Spinal cord (tissue), 9 donors: ENCODE measurements at regions not wholly inside any gene's neighbourhood (a gene's known extent, or its start where the extent isn't known, plus 50 kb on each side); places are given as distances from the start of the nearest gene placed in this dataset.

ENCODE experiments used
- DNase-seq, 6 donors: peaks; one replicate each; pipeline versions ENCODE4 v3.0.0 to v3.0.0-alpha.2; 2013 to 2015; ENCODE audit warnings: low spot score in 6 of 6, low read depth in 4 of 6
- H3K27ac ChIP-seq: one replicate; pipeline ENCODE4 v1.5.1; 2013; ENCODE audit warnings: low read depth, low read length, control low read depth
- H3K27me3 ChIP-seq: one replicate; pipeline ENCODE4 v1.6.1; 2013; ENCODE audit warnings: low read length; ENCODE audit not compliant: control insufficient read depth, insufficient read depth
- H3K36me3 ChIP-seq: one replicate; pipeline ENCODE4 v1.6.1; 2013; ENCODE audit warnings: low read length; ENCODE audit not compliant: control insufficient read depth, insufficient read depth
- H3K4me1 ChIP-seq: one replicate; pipeline ENCODE4 v1.6.1; 2013; ENCODE audit warnings: low read length; ENCODE audit not compliant: control insufficient read depth, insufficient read depth
- H3K4me3 ChIP-seq: one replicate; pipeline ENCODE4 v1.5.1; 2013; ENCODE audit warnings: low read depth, low read length, control low read depth
- H3K9me3 ChIP-seq: one replicate; pipeline ENCODE4 v1.6.1; 2013; ENCODE audit warnings: low read length; ENCODE audit not compliant: control insufficient read depth, insufficient read depth
- WGBS: methylation state at CpG from one replicate; pipeline ENCODE4 v1.1.5; 2013; ENCODE audit warnings: missing lambda C conversion rate; ENCODE audit not compliant: insufficient coverage; 5-methylcytosine and 5-hydroxymethylcytosine counted together
- donor health status: healthy.

DNA sequence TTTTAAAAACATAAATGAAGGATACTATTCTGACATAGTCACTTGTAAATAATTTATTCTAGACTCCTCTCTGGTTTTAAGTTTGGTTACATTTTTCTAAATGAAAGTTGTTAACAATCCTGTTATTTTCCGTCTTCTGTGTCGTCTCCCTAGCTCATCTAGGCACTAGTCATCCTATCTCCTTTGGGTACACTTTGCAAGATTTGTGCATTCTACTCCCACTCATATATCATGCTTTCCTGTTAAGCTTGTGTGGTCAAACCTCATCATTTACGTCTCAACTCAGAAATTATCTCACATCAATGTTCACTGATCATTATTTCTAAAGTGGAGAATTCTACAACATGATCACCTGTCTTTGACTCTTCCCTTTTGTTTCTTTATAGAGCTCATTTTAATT is 658.7 kb downstream of the TLL1 start:
- DNase-seq = no peak
- H3K4me1 ChIP-seq = no peaks in the 10 kb centered on the region
- no peak overlapping the region for H3K4me3 ChIP-seq
- H3K27ac ChIP-seq = no peak overlapping the region
- H3K27me3 ChIP-seq = no peaks in the 10 kb centered on the region
- WGBS = 67% methylated on average over 2 of the region's 3 CpGs
- no peaks in the 10 kb centered on the region for H3K36me3 ChIP-seq
- H3K9me3 ChIP-seq = no peaks in the 10 kb centered on the region

DNA sequence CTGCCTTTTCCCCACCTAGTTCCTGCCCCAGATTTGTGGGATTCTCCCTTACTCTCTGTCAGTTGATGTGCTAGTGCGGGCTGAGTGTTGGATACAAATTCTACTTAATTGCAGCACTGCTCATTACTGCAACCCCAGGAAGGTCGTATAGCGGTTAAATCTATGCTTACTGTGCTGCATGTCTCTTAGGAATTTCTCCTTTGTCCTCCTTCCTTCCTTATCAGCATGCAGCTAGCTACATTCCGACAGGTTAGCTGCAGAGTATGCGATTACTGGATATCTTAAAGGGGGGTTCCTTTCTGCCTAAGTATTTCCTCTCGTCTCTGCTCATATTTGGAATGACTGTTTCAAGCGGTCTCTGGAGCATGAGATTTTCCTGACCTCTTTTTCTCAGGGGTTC is 662.8 kb downstream of the TLL1 start:
- no CpG with 5 or more reads among the region's 7 CpGs for WGBS
- no peak for DNase-seq
- Histone ChIP-seq H3K27me3 (no peaks in the 10 kb centered on the region), H3K4me1 (no peaks in the 10 kb centered on the region), H3K27ac (no peak overlapping the region), H3K4me3 (no peak overlapping the region), H3K9me3 (no peaks in the 10 kb centered on the region), H3K36me3 (no peaks in the 10 kb centered on the region)

DNA sequence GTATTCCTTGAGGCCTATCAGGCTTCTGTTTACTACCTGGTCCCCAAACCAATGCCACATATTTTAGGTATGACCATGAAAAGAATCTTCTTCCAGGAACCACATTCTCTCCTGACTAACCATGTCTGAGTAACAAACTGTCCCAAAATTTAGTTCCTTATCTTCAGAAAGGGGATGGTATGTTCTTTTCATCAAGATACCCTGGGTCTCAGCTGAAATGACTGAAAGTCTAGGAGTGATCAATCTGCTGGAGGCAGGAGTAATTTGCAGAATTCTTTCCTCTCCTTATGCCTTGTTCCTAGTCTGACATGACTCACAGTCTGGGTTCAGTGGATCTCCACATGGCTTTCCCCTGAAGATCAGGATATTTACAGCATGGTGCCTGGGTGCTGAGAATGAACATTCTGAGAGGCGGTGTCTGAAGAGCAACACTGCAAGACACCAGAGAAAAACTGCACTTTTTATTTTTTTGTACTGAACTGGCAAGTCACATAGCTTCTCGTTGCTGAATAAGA is 665.5 kb downstream of the TLL1 start:
- Histone ChIP-seq H3K4me3 (no peak overlapping the region), H3K27me3 (no peaks in the 10 kb centered on the region), H3K4me1 (no peaks in the 10 kb centered on the region), H3K36me3 (no peaks in the 10 kb centered on the region), H3K9me3 (no peaks in the 10 kb centered on the region), H3K27ac (no peak overlapping the region)
- WGBS = 65% methylated on average over 2 of the region's 2 CpGs
- DNase-seq = peak in 1 of 6 donors; percentile 14

DNA sequence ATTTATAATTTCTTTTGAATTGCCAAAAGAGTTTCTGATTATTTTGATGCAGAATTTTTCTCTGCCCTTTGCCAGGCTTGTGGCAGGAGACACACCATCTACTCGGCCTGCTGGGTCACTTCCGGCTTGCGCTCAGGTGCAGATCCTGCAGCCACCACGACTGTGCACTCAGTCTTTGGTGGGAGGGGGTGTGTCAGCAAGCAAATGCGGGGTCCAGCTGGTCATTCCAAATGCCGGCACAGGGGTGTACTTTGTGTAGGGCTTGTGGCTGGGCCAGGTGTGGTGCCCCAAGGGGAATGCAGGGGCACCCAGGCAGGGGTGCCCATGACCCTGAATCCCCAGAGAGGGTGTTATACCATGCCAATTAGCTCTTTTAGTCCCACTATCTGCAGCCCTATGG is 673.0 kb downstream of the TLL1 start:
- no peaks in the 10 kb centered on the region for H3K36me3 ChIP-seq
- no peaks in the 10 kb centered on the region for H3K4me1 ChIP-seq
- no peak for DNase-seq
- WGBS = 93% methylated on average over 6 of the region's 6 CpGs
- no peaks in the 10 kb centered on the region for H3K9me3 ChIP-seq
- no peak overlapping the region for H3K4me3 ChIP-seq
- no peaks in the 10 kb centered on the region for H3K27me3 ChIP-seq
- H3K27ac ChIP-seq = no peak overlapping the region

DNA sequence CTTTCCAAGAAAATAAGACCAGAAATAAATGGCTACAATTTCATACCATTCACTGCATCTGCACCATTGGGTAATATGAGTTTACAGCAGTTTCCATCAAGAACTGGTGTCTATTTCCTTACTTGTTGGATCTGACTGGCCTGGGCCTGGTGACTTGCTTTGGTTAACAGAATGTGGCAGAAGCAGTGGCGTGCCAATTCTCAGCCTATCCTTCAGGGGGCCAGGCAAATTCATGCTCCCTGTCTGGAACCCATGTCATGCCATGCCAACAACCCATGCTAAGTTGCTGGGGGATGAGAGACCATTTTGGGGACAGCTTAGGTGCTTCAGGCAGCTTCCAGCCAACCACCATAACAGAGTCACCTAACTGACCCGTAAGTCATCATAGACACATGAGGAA is 656.7 kb downstream of the SPOCK3 start:
- H3K4me3 ChIP-seq = no peak overlapping the region
- H3K9me3 ChIP-seq = no peaks in the 10 kb centered on the region
- no peaks in the 10 kb centered on the region for H3K4me1 ChIP-seq
- H3K36me3 ChIP-seq = no peaks in the 10 kb centered on the region
- 75% methylated on average over 1 of the region's 2 CpGs for WGBS
- no peak overlapping the region for H3K27ac ChIP-seq
- no peaks in the 10 kb centered on the region for H3K27me3 ChIP-seq
- DNase-seq = no peak

DNA sequence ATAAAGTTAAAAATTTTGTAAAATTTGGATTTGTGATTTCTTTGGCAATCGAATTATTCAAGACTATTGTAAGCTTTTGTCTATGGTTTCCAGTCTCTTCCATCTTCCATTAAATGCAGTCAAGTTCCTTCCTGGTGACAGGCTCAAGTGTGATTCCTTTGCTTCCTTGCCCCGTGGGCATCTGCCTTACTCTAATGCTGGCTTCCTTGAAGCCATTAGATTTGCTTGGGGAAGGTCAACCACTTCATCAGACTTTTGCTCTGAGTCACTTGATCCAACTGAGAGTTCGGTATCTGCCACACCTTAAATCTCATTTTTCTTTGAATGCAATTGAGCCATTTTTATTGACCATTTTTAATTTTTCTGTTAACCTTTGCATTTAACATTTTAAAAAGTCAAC is 648.8 kb downstream of the SPOCK3 start:
- Histone ChIP-seq H3K27ac (no peak overlapping the region), H3K9me3 (no peaks in the 10 kb centered on the region), H3K4me3 (no peak overlapping the region), H3K4me1 (no peaks in the 10 kb centered on the region), H3K27me3 (no peaks in the 10 kb centered on the region), H3K36me3 (no peaks in the 10 kb centered on the region)
- DNase-seq = no peak
- 90% methylated on average over 2 of the region's 3 CpGs for WGBS

DNA sequence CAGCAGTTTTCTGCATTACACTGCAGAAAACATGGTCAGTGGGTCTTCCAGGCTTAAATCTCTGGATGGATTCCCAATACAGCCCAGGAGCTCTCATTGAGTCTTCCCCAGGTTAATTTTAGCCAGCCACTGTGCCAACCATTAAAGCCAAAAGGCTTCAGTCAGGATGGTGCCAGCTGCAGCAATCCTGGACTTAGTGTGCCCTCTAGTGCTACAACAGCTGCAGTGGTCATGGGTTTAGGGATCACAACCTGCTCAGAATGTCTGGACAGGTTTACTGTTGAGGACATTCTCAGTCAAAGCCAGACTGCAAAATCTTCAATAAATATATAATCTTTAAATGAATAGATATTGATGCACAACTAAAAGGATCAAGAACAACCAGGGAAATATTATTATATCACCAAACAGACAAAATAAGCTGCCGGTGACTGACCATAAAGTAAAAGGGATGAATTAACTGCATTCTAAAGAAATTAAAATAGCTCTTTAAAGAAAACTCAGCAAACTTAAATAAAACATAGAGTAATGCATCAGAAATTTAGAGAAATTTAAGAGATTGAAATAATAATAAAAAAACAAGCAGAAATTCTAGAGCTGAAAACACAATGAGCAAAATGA is 639.9 kb downstream of the SPOCK3 start:
- Histone ChIP-seq H3K27ac (no peak overlapping the region), H3K27me3 (no peaks in the 10 kb centered on the region), H3K4me1 (no peaks in the 10 kb centered on the region), H3K4me3 (no peak overlapping the region), H3K36me3 (no peaks in the 10 kb centered on the region), H3K9me3 (no peaks in the 10 kb centered on the region)
- DNase-seq = peak in 4 of 6 donors; percentile 4 to 76 (median 28)
- no CpG with 5 or more reads among the region's 1 CpG for WGBS

DNA sequence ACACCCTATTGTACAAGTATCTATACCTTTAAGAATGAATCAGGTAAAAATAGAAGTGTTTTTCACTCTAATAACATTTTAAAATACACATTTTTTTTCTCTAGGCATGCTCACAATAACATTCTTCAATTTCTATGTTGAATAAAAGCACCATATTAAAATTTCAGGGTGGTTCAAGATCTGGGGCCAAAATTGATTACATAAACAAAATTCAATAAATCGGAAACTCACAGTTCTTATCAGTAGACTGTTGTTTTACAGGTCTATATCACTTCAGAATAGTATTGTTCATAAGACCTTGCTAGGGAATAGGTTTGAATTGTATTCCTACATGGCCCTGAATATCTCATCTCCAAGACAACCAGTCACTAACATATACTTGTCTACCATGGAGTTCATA is 634.0 kb downstream of the SPOCK3 start:
- no peaks in the 10 kb centered on the region for H3K9me3 ChIP-seq
- WGBS = no CpG with 5 or more reads among the region's 1 CpG
- no peaks in the 10 kb centered on the region for H3K27me3 ChIP-seq
- H3K36me3 ChIP-seq = no peaks in the 10 kb centered on the region
- no peaks in the 10 kb centered on the region for H3K4me1 ChIP-seq
- H3K4me3 ChIP-seq = no peak overlapping the region
- DNase-seq = no peak
- no peak overlapping the region for H3K27ac ChIP-seq

DNA sequence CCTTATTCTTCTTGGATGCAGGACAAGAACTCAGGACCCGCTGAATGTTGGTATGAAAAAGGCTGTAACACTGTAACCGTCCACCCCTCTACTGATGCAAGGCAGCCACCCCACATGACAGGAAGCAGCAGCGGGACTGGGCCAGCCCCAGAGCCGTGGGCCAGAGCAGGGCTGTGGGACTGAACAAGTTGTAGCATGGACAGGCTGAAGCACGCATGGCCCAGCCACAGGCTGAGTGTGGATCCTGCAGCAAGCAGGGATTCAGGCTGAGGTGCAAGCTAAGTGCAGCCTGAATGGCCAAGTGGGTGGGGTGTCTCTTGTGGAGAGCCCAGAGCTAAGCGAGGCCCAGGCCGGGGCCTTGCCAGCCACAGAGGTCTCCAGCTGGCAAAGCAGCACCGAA is 632.2 kb downstream of the SPOCK3 start:
- DNase-seq = no peak
- Histone ChIP-seq H3K27me3 (no peaks in the 10 kb centered on the region), H3K36me3 (no peaks in the 10 kb centered on the region), H3K4me3 (no peak overlapping the region), H3K9me3 (no peaks in the 10 kb centered on the region), H3K4me1 (no peaks in the 10 kb centered on the region), H3K27ac (no peak overlapping the region)
- WGBS = 94% methylated on average over 5 of the region's 8 CpGs

DNA sequence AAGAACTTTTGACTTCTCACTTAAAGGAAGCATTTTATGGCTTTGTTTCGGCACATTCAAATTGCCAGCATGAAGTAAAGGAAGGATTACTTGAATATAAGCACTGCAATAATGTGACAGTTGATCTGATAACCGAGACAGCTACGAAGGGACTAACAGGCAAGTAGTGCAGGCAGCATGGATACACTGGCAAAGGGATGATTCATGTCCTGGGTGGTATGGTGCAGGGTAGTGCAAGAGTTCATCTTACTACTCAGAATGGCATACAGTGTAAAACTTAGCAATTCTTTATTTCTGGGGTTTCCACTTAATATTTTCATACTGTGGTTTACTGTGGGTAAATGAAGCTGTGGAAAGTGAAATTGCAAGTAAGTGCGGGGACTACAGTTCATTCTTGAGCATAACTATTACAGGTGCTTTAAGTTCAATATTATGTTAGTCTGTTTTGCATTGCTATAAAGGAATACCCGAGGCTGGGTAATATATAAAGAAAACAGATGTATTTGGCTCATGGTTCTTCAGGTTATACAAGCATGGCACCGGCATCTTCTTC is 611.8 kb downstream of the SPOCK3 start:
- no peak overlapping the region for H3K4me3 ChIP-seq

More for the DNA sequence above, 611.8 kb downstream of the SPOCK3 start:
- no peak overlapping the region for H3K27ac ChIP-seq
- H3K36me3 ChIP-seq = no peaks in the 10 kb centered on the region
- no peak for DNase-seq
- no peaks in the 10 kb centered on the region for H3K4me1 ChIP-seq
- no peaks in the 10 kb centered on the region for H3K27me3 ChIP-seq
- WGBS = 95% methylated on average over 5 of the region's 6 CpGs
- H3K9me3 ChIP-seq = no peaks in the 10 kb centered on the region
